ENCODE measurements at regions not wholly inside any gene's neighbourhood (a gene's known extent, or its start where the extent isn't known, plus 50 kb on each side); places are given as distances from the start of the nearest gene placed in this dataset.
A peak's percentile ranks its signal among the peaks of the same experiment; 100 is the strongest.
"Not testable (repeated sequence)": the region's sequence is repeated elsewhere in the genome, so short reads cannot be mapped to it uniquely, and the experiment has no call there.

- no peak for DNase-seq
- H3K27me3 Mint-ChIP-seq (ENCODE audit: insufficient read depth, unreplicated experiment), result peaks cover 3% of the 10 kb centered on the region
- no peaks in the 10 kb centered on the region for H3K9me3 Mint-ChIP-seq (ENCODE audit: unreplicated experiment)
- no peak overlapping the region for H3K4me3 Mint-ChIP-seq (ENCODE audit: unreplicated experiment)
- no peak for TF ChIP-seq CTCF (IDR thresholded peaks at IDR 0.05; ENCODE audit: insufficient read depth in 1 of 2, low read depth in 1 of 2, low read length in 1 of 2, severe bottlenecking in 1 of 2, unreplicated experiment in 1 of 2)
- no peaks in the 10 kb centered on the region for H3K27me3 ChIP-seq (replicated peaks; ENCODE audit: control insufficient read depth, insufficient read depth, low read length)
- no peaks in the 10 kb centered on the region for H3K36me3 ChIP-seq (ENCODE audit: control insufficient read depth, insufficient read depth, low read length)
- ChIA-PET POLR2A (no interaction called here), CTCF (interaction anchor here (0.6 kb wide), 1 partner anchor 97 kb away, joined by 3 read pairs; no protein-coding TSS in a partner anchor)
- BruUV-seq (replicated peaks), result no TSS peak
- intact Hi-C loops (cut with micrococcal nuclease; ENCODE audit: unreplicated experiment), result no loop called here
- H3K4me1 Mint-ChIP-seq (ENCODE audit: low read depth, unreplicated experiment), result no peaks in the 10 kb centered on the region
- no peak overlapping the region for H3K27ac Mint-ChIP-seq (ENCODE audit: unreplicated experiment)
- no peaks in the 10 kb centered on the region for H3K36me3 Mint-ChIP-seq (ENCODE audit: insufficient read depth, unreplicated experiment)
- no peaks in the 10 kb centered on the region for H3K4me1 ChIP-seq
- no peaks in the 10 kb centered on the region for H3K9me3 ChIP-seq
- no peak overlapping the region for H3K4me3 ChIP-seq (ENCODE audit: low read depth, low read length)
Measured at GRCh38 chr7:86372262-86372661, 271.4 kb upstream of the GRM3 start.

DNA sequence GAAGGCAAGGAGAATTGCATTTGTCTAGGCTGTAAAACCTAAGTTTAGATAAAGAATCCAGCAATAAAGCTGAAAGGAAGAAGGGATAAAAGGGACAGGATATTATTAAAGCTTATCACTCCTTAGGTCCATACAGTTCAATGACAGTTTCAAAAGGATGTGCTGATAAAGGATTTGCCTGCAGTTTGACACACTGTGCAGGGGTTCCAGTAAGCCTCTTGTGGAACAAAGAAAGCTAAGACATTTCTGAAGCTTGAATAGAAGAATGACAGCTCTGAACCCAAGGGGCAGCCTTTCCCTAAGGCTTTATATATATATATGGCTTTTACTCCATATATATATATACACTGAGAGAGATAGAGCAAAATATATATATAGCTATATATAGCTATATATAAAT is 276.8 kb upstream of the GRM3 start:
- H3K36me3 ChIP-seq (ENCODE audit: control insufficient read depth, insufficient read depth, low read length), result no peaks in the 10 kb centered on the region
- no peaks in the 10 kb centered on the region for H3K27me3 ChIP-seq (replicated peaks; ENCODE audit: control insufficient read depth, insufficient read depth, low read length)
- no peaks in the 10 kb centered on the region for H3K9me3 ChIP-seq
- H3K27me3 Mint-ChIP-seq (ENCODE audit: insufficient read depth, unreplicated experiment), result no peaks in the 10 kb centered on the region
- TF ChIP-seq CTCF (IDR thresholded peaks at IDR 0.05; ENCODE audit: insufficient read depth in 1 of 2, low read depth in 1 of 2, low read length in 1 of 2, severe bottlenecking in 1 of 2, unreplicated experiment in 1 of 2), result no peak
- no peaks in the 10 kb centered on the region for H3K36me3 Mint-ChIP-seq (ENCODE audit: insufficient read depth, unreplicated experiment)
- no TSS peak for BruUV-seq (replicated peaks)
- no peak overlapping the region for H3K4me3 ChIP-seq (ENCODE audit: low read depth, low read length)
- H3K9me3 Mint-ChIP-seq (ENCODE audit: unreplicated experiment), result no peaks in the 10 kb centered on the region
- intact Hi-C loops (cut with micrococcal nuclease; ENCODE audit: unreplicated experiment), result no loop called here
- no peaks in the 10 kb centered on the region for H3K4me1 Mint-ChIP-seq (ENCODE audit: low read depth, unreplicated experiment)
- H3K27ac Mint-ChIP-seq (ENCODE audit: unreplicated experiment), result no peak overlapping the region
- ChIA-PET POLR2A (no interaction called here), CTCF (no interaction called here)
- H3K4me1 ChIP-seq, result no peaks in the 10 kb centered on the region
- no peak overlapping the region for H3K4me3 Mint-ChIP-seq (ENCODE audit: unreplicated experiment)
- no peak for DNase-seq

DNA sequence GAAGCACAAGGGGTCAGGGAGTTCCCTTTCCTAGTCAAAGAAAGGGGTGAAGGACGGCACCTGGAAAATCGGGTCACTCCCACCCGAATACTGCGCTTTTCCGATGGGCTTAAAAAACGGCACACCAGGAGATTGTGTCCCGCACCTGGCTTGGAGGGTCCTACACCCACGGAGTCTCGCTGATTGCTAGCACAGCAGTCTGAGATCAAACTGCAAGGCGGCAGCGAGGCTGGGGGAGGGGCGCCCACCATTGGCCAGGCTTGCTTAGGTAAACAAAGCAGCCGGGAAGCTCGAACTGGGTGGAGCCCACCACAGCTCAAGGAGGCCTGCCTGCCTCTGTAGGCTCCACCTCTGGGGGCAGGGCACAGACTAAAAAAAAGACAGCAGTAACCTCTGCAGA is 303.3 kb upstream of the GRM3 start:
- not testable (repeated sequence) for H3K9me3 Mint-ChIP-seq (ENCODE audit: unreplicated experiment)

GRCh38 chr7:86339051-86339450 is 304.7 kb upstream of the GRM3 start:
- ChIA-PET POLR2A (no interaction called here), CTCF (no interaction called here)
- BruUV-seq (replicated peaks), result no TSS peak
- Histone ChIP-seq H3K9me3 (no peaks in the 10 kb centered on the region), H3K4me3 (ENCODE audit: low read depth, low read length) (no peak overlapping the region), H3K4me1 (no peaks in the 10 kb centered on the region), H3K27me3 (replicated peaks; ENCODE audit: control insufficient read depth, insufficient read depth, low read length) (no peaks in the 10 kb centered on the region), H3K36me3 (ENCODE audit: control insufficient read depth, insufficient read depth, low read length) (no peaks in the 10 kb centered on the region)
- no peak for DNase-seq
- no peak overlapping the region for H3K4me3 Mint-ChIP-seq (ENCODE audit: unreplicated experiment)
- no peaks in the 10 kb centered on the region for H3K9me3 Mint-ChIP-seq (ENCODE audit: unreplicated experiment)
- no peak for TF ChIP-seq CTCF (IDR thresholded peaks at IDR 0.05; ENCODE audit: insufficient read depth in 1 of 2, low read depth in 1 of 2, low read length in 1 of 2, severe bottlenecking in 1 of 2, unreplicated experiment in 1 of 2)
- peaks cover 2% of the 10 kb centered on the region for H3K27me3 Mint-ChIP-seq (ENCODE audit: insufficient read depth, unreplicated experiment)
- intact Hi-C loops (cut with micrococcal nuclease; ENCODE audit: unreplicated experiment), result no loop called here
- H3K27ac Mint-ChIP-seq (ENCODE audit: unreplicated experiment), result no peak overlapping the region
- no peaks in the 10 kb centered on the region for H3K36me3 Mint-ChIP-seq (ENCODE audit: insufficient read depth, unreplicated experiment)
- no peaks in the 10 kb centered on the region for H3K4me1 Mint-ChIP-seq (ENCODE audit: low read depth, unreplicated experiment)

More for the DNA sequence above, 303.3 kb upstream of the GRM3 start:
- H3K4me1 ChIP-seq; H3K27me3 ChIP-seq (replicated peaks; ENCODE audit: control insufficient read depth, insufficient read depth, low read length); H3K27me3 Mint-ChIP-seq (ENCODE audit: insufficient read depth, unreplicated experiment); intact Hi-C loops (cut with micrococcal nuclease; ENCODE audit: unreplicated experiment); H3K9me3 ChIP-seq; H3K36me3 ChIP-seq (ENCODE audit: control insufficient read depth, insufficient read depth, low read length); DNase-seq; H3K27ac Mint-ChIP-seq (ENCODE audit: unreplicated experiment); H3K36me3 Mint-ChIP-seq (ENCODE audit: insufficient read depth, unreplicated experiment); H3K4me3 ChIP-seq (ENCODE audit: low read depth, low read length); CTCF ChIA-PET; BruUV-seq (replicated peaks); H3K4me1 Mint-ChIP-seq (ENCODE audit: low read depth, unreplicated experiment): not testable (repeated sequence)
- POLR2A ChIA-PET, result interaction anchor here (0.6 kb wide), 1 partner anchor 450 kb away, joined by 3 read pairs; no protein-coding TSS in a partner anchor
- H3K4me3 Mint-ChIP-seq (ENCODE audit: unreplicated experiment), result peak overlapping the region; percentile 70

All from Caco-2 (cell line).